ENCODE measurements at regions not wholly inside any gene's neighbourhood (a gene's known extent, or its start where the extent isn't known, plus 50 kb on each side); places are given as distances from the start of the nearest gene placed in this dataset.

GRCh38 chr2:220894069-220894468, 678.0 kb downstream of the EPHA4 start:
- no peaks in the 10 kb centered on the region for H3K36me3 ChIP-seq
- no peak overlapping the region for H3K27ac ChIP-seq
- no peaks in the 10 kb centered on the region for H3K9me3 ChIP-seq
- H3K27me3 ChIP-seq: no peaks in the 10 kb centered on the region
- TF ChIP-seq POLR2A (IDR thresholded peaks at IDR 0.05) (no peak), CTCF (IDR thresholded peaks at IDR 0.05) (no peak)
- intact Hi-C loops (cut with DNase I; ENCODE audit: low total_unique reads): no loop called here
- no peak overlapping the region for H3K4me3 ChIP-seq
- no peaks in the 10 kb centered on the region for H3K4me1 ChIP-seq
- DNase-seq: no peak

GRCh38 chr2:220899492-220899891, 672.6 kb downstream of the EPHA4 start:
- Histone ChIP-seq H3K9me3 (no peaks in the 10 kb centered on the region), H3K36me3 (no peaks in the 10 kb centered on the region), H3K27ac (no peak overlapping the region), H3K4me3 (no peak overlapping the region), H3K27me3 (no peaks in the 10 kb centered on the region), H3K4me1 (no peaks in the 10 kb centered on the region)
- TF ChIP-seq POLR2A (IDR thresholded peaks at IDR 0.05) (no peak), CTCF (IDR thresholded peaks at IDR 0.05) (no peak)
- intact Hi-C loops (cut with DNase I; ENCODE audit: low total_unique reads): no loop called here
- DNase-seq: no peak

- Histone ChIP-seq H3K4me1 (no peaks in the 10 kb centered on the region), H3K27ac (no peak overlapping the region), H3K9me3 (no peaks in the 10 kb centered on the region), H3K36me3 (no peaks in the 10 kb centered on the region), H3K4me3 (no peak overlapping the region), H3K27me3 (no peaks in the 10 kb centered on the region)
- intact Hi-C loops (cut with DNase I; ENCODE audit: low total_unique reads): no loop called here
- TF ChIP-seq CTCF (IDR thresholded peaks at IDR 0.05): no peak
- TF ChIP-seq POLR2A (IDR thresholded peaks at IDR 0.05): no peak
- no peak for DNase-seq
These were observed 668.1 kb downstream of the EPHA4 start for GRCh38 chr2:220904015-220904414.

GRCh38 chr2:220913384-220913783, 658.7 kb downstream of the EPHA4 start:
- Histone ChIP-seq H3K36me3 (no peaks in the 10 kb centered on the region), H3K4me3 (no peak overlapping the region), H3K9me3 (no peaks in the 10 kb centered on the region), H3K4me1 (no peaks in the 10 kb centered on the region), H3K27me3 (no peaks in the 10 kb centered on the region), H3K27ac (no peak overlapping the region)
- intact Hi-C loops (cut with DNase I; ENCODE audit: low total_unique reads): no loop called here
- no peak for DNase-seq
- TF ChIP-seq CTCF (IDR thresholded peaks at IDR 0.05): no peak
- no peak for TF ChIP-seq POLR2A (IDR thresholded peaks at IDR 0.05)

GRCh38 chr2:220915092-220915623, 656.9 kb downstream of the EPHA4 start:
- Histone ChIP-seq H3K4me1 (no peaks in the 10 kb centered on the region), H3K9me3 (no peaks in the 10 kb centered on the region), H3K4me3 (no peak overlapping the region), H3K27me3 (no peaks in the 10 kb centered on the region), H3K27ac (no peak overlapping the region), H3K36me3 (no peaks in the 10 kb centered on the region)
- TF ChIP-seq POLR2A (IDR thresholded peaks at IDR 0.05): no peak
- no peak for TF ChIP-seq CTCF (IDR thresholded peaks at IDR 0.05)
- intact Hi-C loops (cut with DNase I; ENCODE audit: low total_unique reads): no loop called here
- DNase-seq: no peak
